Testis (tissue), 2 donors: ENCODE measurements at regions not wholly inside any gene's neighbourhood (a gene's known extent, or its start where the extent isn't known, plus 50 kb on each side); places are given as distances from the start of the nearest gene placed in this dataset.

Experiments
- DNase-seq: peaks from one replicate; pipeline ENCODE4 v3.0.0-alpha.2; 2019
- H3K27ac ChIP-seq, 2 donors: fragments of 200-600 bp; sonication (generic); one replicate each; pipeline ENCODE4 v1.5.1; 2019
- H3K27me3 ChIP-seq: fragments of 200-600 bp; sonication (generic); one replicate; pipeline ENCODE4 v1.5.1; 2019
- H3K36me3 ChIP-seq: fragments of 200-600 bp; sonication (generic); one replicate; pipeline ENCODE4 v1.5.1; 2017; ENCODE audit warnings: low read depth; ENCODE audit errors: missing control alignments
- H3K4me1 ChIP-seq: fragments of 200-600 bp; sonication (generic); one replicate; pipeline ENCODE4 v1.5.1; 2019
- H3K4me3 ChIP-seq, 2 donors: fragments of 200-600 bp; sonication (generic); one replicate each; pipeline ENCODE4 v1.5.1; 2017 to 2019
- H3K9me3 ChIP-seq: fragments of 200-600 bp; sonication (generic); one replicate; pipeline ENCODE4 v1.5.1; 2017
- POLR2A ChIP-seq: fragments of 450-650 bp; IDR thresholded peaks from one replicate; pipeline ENCODE4 v1.6.1; 2017; ENCODE audit warnings: antibody characterized with exemption, mild to moderate bottlenecking, moderate library complexity
- WGBS, 2 donors: methylation state at CpG; one replicate each; pipeline ENCODE4 v1.1.5; 2018; 5-methylcytosine and 5-hydroxymethylcytosine counted together
- intact Hi-C: fragments of 100-400 bp; cut with DNase I; formaldehyde crosslinking; loops from one replicate; pipeline ENCODE4 v1.15.1; 2023; ENCODE audit warnings: low total_unique reads
- TF ChIP-seq, protein P1 (sequence below), 3 experiments: fragments of 450-650 bp in 2 of 3; fragments of 200-600 bp in 1 of 3; sonication (generic) in 1 of 3; IDR thresholded peaks; one replicate each; pipeline ENCODE4 v1.5.1; 2016 to 2019; ENCODE audit warnings: antibody characterized with exemption in 3 of 3, mild to moderate bottlenecking in 2 of 3, moderate library complexity in 1 of 3

- H3K27ac ChIP-seq, result no peak overlapping the region
- TF ChIP-seq POLR2A, result no peak
- TF ChIP-seq, protein P1, sequence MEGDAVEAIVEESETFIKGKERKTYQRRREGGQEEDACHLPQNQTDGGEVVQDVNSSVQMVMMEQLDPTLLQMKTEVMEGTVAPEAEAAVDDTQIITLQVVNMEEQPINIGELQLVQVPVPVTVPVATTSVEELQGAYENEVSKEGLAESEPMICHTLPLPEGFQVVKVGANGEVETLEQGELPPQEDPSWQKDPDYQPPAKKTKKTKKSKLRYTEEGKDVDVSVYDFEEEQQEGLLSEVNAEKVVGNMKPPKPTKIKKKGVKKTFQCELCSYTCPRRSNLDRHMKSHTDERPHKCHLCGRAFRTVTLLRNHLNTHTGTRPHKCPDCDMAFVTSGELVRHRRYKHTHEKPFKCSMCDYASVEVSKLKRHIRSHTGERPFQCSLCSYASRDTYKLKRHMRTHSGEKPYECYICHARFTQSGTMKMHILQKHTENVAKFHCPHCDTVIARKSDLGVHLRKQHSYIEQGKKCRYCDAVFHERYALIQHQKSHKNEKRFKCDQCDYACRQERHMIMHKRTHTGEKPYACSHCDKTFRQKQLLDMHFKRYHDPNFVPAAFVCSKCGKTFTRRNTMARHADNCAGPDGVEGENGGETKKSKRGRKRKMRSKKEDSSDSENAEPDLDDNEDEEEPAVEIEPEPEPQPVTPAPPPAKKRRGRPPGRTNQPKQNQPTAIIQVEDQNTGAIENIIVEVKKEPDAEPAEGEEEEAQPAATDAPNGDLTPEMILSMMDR (IDR thresholded peaks at IDR 0.05), result no peak
- WGBS, 2 donors, result 83 to 85% methylated on average over 2 of the region's 2 CpGs
- H3K27me3 ChIP-seq, result no peaks in the 10 kb centered on the region
- H3K4me3 ChIP-seq, result no peak overlapping the region
- H3K36me3 ChIP-seq, result no peaks in the 10 kb centered on the region
- H3K9me3 ChIP-seq, result no peaks in the 10 kb centered on the region
- no peak for DNase-seq
- no peaks in the 10 kb centered on the region for H3K4me1 ChIP-seq
- intact Hi-C loops, result no loop called here
Observed at GRCh38 chr13:48773531-48774275, 120.0 kb downstream of the CYSLTR2 start.

DNA sequence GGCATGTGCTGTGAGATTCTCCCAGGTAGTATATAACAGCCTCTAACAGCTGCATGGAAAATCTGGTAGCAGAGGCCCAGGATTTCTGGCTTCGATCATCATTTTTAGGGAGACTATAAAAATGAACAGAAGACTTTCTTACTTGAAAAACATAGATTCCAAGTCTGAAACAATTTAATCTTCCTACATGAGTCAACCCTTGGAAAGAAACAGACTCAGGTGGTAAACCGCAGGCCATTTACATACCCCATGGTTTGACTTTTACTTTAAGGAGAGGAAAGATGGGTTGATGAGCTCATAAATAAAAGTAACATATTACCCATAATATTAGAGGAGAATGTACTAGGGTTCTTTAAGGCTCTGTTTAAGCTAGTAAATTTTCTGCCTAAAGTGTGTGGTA lies 121.6 kb downstream of the CYSLTR2 start:
- intact Hi-C loops, result no loop called here
- Histone ChIP-seq H3K27me3 (no peaks in the 10 kb centered on the region), H3K9me3 (no peaks in the 10 kb centered on the region), H3K4me3 (no peak overlapping the region), H3K4me1 (no peaks in the 10 kb centered on the region), H3K36me3 (no peaks in the 10 kb centered on the region), H3K27ac (no peak overlapping the region)
- DNase-seq, result no peak
- 90 to 93% methylated on average over 2 of the region's 2 CpGs for WGBS, 2 donors
- no peak for TF ChIP-seq POLR2A
- TF ChIP-seq, protein P1 (IDR thresholded peaks at IDR 0.05), result no peak

DNA sequence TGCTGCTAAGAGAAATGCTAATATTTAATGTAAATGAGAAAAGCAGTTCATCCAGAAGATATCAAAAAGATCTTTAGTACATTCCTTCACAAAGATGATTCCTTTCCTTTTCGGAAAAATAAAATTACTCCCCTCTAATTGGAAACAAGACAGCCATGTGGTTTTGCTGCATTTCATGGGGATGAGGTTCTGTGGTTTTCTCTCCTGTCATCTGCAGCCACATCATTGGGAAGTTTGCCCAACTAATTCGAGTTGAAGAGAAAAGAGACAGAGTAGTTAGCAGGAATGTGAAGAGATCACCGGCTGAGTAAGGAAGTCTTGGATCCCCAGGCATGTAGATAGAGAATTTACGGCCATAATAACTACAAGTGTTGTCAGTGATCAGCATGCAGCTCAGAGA lies 122.1 kb downstream of the CYSLTR2 start:
- intact Hi-C loops, result no loop called here
- Histone ChIP-seq H3K36me3 (no peaks in the 10 kb centered on the region), H3K27ac (no peak overlapping the region), H3K9me3 (no peaks in the 10 kb centered on the region), H3K4me1 (no peaks in the 10 kb centered on the region), H3K4me3 (no peak overlapping the region), H3K27me3 (no peaks in the 10 kb centered on the region)
- TF ChIP-seq, protein P1 (IDR thresholded peaks at IDR 0.05), result no peak
- no peak for TF ChIP-seq POLR2A
- no peak for DNase-seq
- 58% methylated on average over 4 of the region's 4 CpGs for WGBS, 2 donors

- intact Hi-C loops, result no loop called here
- WGBS, 2 donors, result 90 to 95% methylated on average over 1 of the region's 1 CpG
- Histone ChIP-seq H3K4me1 (no peaks in the 10 kb centered on the region), H3K4me3 (no peak overlapping the region), H3K27me3 (no peaks in the 10 kb centered on the region), H3K9me3 (no peaks in the 10 kb centered on the region), H3K36me3 (no peaks in the 10 kb centered on the region), H3K27ac (no peak overlapping the region)
- TF ChIP-seq, protein P1 (IDR thresholded peaks at IDR 0.05), result no peak
- TF ChIP-seq POLR2A, result no peak
- DNase-seq, result no peak
Observed at GRCh38 chr13:48776401-48776800, 122.7 kb downstream of the CYSLTR2 start.

DNA sequence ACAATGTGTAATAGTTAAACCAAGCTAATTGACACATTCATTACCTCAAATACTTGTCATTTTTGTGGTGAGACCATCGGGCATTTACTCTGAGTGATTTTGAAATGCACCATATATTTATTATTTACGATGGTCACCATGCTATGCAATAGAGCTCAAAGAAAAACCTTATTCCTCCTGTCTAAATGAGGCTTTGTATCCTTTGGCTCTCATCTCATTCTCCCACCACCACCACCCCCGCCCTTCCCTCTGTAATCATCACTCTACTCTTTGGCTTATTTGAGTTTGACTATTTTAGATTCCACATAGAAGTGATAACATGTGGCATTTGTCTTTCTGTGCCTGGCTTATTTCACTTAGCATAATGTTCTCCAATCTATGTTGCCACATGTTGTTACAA lies 124.9 kb downstream of the CYSLTR2 start:
- DNase-seq, result no peak
- Histone ChIP-seq H3K4me3 (no peak overlapping the region), H3K4me1 (no peaks in the 10 kb centered on the region), H3K27me3 (no peaks in the 10 kb centered on the region), H3K36me3 (no peaks in the 10 kb centered on the region), H3K27ac (no peak overlapping the region), H3K9me3 (no peaks in the 10 kb centered on the region)
- WGBS, 2 donors, result 86% methylated on average over 3 of the region's 3 CpGs
- no peak for TF ChIP-seq POLR2A
- TF ChIP-seq, protein P1 (IDR thresholded peaks at IDR 0.05), result no peak
- intact Hi-C loops, result no loop called here
